ENCODE measurements at regions not wholly inside any gene's neighbourhood (a gene's known extent, or its start where the extent isn't known, plus 50 kb on each side); places are given as distances from the start of the nearest gene placed in this dataset.
A peak's percentile ranks its signal among the peaks of the same experiment; 100 is the strongest.

- H3K27ac ChIP-seq (replicated peaks) = no peak overlapping the region
- no peak for DNase-seq (ENCODE audit: low read depth in 1 of 2, low spot score in 1 of 2)
- H3K4me3 ChIP-seq (replicated peaks; ENCODE audit: insufficient read depth, low read length) = no peak overlapping the region
- no peak for TF ChIP-seq POLR2AphosphoS5 (IDR thresholded peaks at IDR 0.05; ENCODE audit: low read depth)
- TF ChIP-seq REST (IDR thresholded peaks at IDR 0.05; ENCODE audit: insufficient replicate concordance, low read depth) = no peak
- no peak for TF ChIP-seq SPI1 (IDR thresholded peaks at IDR 0.05; ENCODE audit: borderline replicate concordance, low read depth)
- H3K27me3 ChIP-seq (ENCODE audit: insufficient read depth, poor library complexity, severe bottlenecking) = no peaks in the 10 kb centered on the region
Measured at GRCh38 chr5:111973961-111974360, 217.0 kb upstream of the NREP start.

GRCh38 chr5:111972548-111972947 lies 215.6 kb upstream of the NREP start:
- TF ChIP-seq SPI1 (IDR thresholded peaks at IDR 0.05; ENCODE audit: borderline replicate concordance, low read depth) (no peak), REST (IDR thresholded peaks at IDR 0.05; ENCODE audit: insufficient replicate concordance, low read depth) (no peak), POLR2AphosphoS5 (IDR thresholded peaks at IDR 0.05; ENCODE audit: low read depth) (no peak)
- no peak overlapping the region for H3K27ac ChIP-seq (replicated peaks)
- H3K27me3 ChIP-seq (ENCODE audit: insufficient read depth, poor library complexity, severe bottlenecking) = no peaks in the 10 kb centered on the region
- DNase-seq (ENCODE audit: low read depth in 1 of 2, low spot score in 1 of 2) = no peak
- H3K4me3 ChIP-seq (replicated peaks; ENCODE audit: insufficient read depth, low read length) = no peak overlapping the region

GRCh38 chr5:111972080-111972479 lies 215.1 kb upstream of the NREP start:
- DNase-seq (ENCODE audit: low read depth in 1 of 2, low spot score in 1 of 2) = no peak
- TF ChIP-seq SPI1 (IDR thresholded peaks at IDR 0.05; ENCODE audit: borderline replicate concordance, low read depth) (no peak), POLR2AphosphoS5 (IDR thresholded peaks at IDR 0.05; ENCODE audit: low read depth) (no peak), CTCF (IDR thresholded peaks at IDR 0.05; ENCODE audit: insufficient read depth, low read length) (no peak), GABPA (IDR thresholded peaks at IDR 0.05; ENCODE audit: low read depth) (no peak), REST (IDR thresholded peaks at IDR 0.05; ENCODE audit: insufficient replicate concordance, low read depth) (no peak)
- no peaks in the 10 kb centered on the region for H3K27me3 ChIP-seq (ENCODE audit: insufficient read depth, poor library complexity, severe bottlenecking)
- H3K4me3 ChIP-seq (replicated peaks; ENCODE audit: insufficient read depth, low read length) = no peak overlapping the region
- no peak overlapping the region for H3K27ac ChIP-seq (replicated peaks)

- Histone ChIP-seq H3K27ac (replicated peaks) (0 out of 2 replicates have a peak overlapping the region, but pooled peaks have one; percentile 11), H3K27me3 (ENCODE audit: insufficient read depth, poor library complexity, severe bottlenecking) (no peaks in the 10 kb centered on the region), H3K4me3 (replicated peaks; ENCODE audit: insufficient read depth, low read length) (no peak overlapping the region)
- peak in 1 of 2 experiments; percentile 3 for DNase-seq (ENCODE audit: low read depth in 1 of 2, low spot score in 1 of 2)
- no peak for TF ChIP-seq GABPA (IDR thresholded peaks at IDR 0.05; ENCODE audit: low read depth)
- no peak for TF ChIP-seq CTCF (IDR thresholded peaks at IDR 0.05; ENCODE audit: insufficient read depth, low read length)
- no peak for TF ChIP-seq SPI1 (IDR thresholded peaks at IDR 0.05; ENCODE audit: borderline replicate concordance, low read depth)
- no peak for TF ChIP-seq POLR2AphosphoS5 (IDR thresholded peaks at IDR 0.05; ENCODE audit: low read depth)
- TF ChIP-seq REST (IDR thresholded peaks at IDR 0.05; ENCODE audit: insufficient replicate concordance, low read depth) = no peak
Measured at GRCh38 chr5:111968459-111968858, 211.5 kb upstream of the NREP start.
